GM23338 (cell line): ENCODE measurements at regions not wholly inside any gene's neighbourhood (a gene's known extent, or its start where the extent isn't known, plus 50 kb on each side); places are given as distances from the start of the nearest gene placed in this dataset.

Experiments used
- ATAC-seq: fragments of 200-7000 bp; cut with Tn5 transposase; 3 replicates; pipeline ENCODE4 v1.9.1; 2020
- DNase-seq: peaks from one replicate; pipeline ENCODE4 v3.0.0-alpha.2; 2015; ENCODE audit warnings: low spot score
- H2AFZ ChIP-seq: fragments of 200-600 bp; sonication (generic); 2 replicates; pipeline ENCODE4 v1.8.0; 2016; ENCODE audit warnings: antibody characterized with exemption, mild to moderate bottlenecking, moderate library complexity
- H3F3A ChIP-seq: fragments of 200-600 bp; sonication (generic); replicated peaks from 2 replicates; pipeline ENCODE4 v1.8.0; 2017; ENCODE audit warnings: antibody characterized with exemption, mixed run types, low read depth
- H3K27ac ChIP-seq: fragments of 200-600 bp; sonication (generic); 2 replicates; pipeline ENCODE4 v1.6.1; 2016; ENCODE audit warnings: low read depth
- H3K27me3 ChIP-seq: fragments of 200-600 bp; sonication (generic); 2 replicates; pipeline ENCODE4 v1.8.0; 2016; ENCODE audit warnings: mild to moderate bottlenecking, mixed run types, moderate library complexity; ENCODE audit not compliant: insufficient read depth
- H3K36me3 ChIP-seq: fragments of 200-600 bp; sonication (generic); 2 replicates; pipeline ENCODE4 v1.8.0; 2016; ENCODE audit warnings: mild to moderate bottlenecking; ENCODE audit not compliant: insufficient read depth
- H3K4me1 ChIP-seq: fragments of 200-600 bp; sonication (generic); 2 replicates; pipeline ENCODE4 v1.8.0; 2016; ENCODE audit warnings: mild to moderate bottlenecking, moderate library complexity; ENCODE audit not compliant: insufficient read depth
- H3K4me2 ChIP-seq: fragments of 200-600 bp; sonication (generic); 2 replicates; pipeline ENCODE4 v1.7.1; 2017; ENCODE audit warnings: mixed run types
- H3K4me3 ChIP-seq: fragments of 200-600 bp; sonication (generic); 2 replicates; pipeline ENCODE4 v1.6.1; 2016; ENCODE audit warnings: mixed run types
- H3K79me2 ChIP-seq: fragments of 200-600 bp; sonication (generic); replicated peaks from 2 replicates; pipeline ENCODE4 v1.8.0; 2017; ENCODE audit warnings: mild to moderate bottlenecking; ENCODE audit not compliant: insufficient read depth
- H3K9me2 ChIP-seq: fragments of 200-600 bp; sonication (generic); 2 replicates; pipeline ENCODE4 v1.8.0; 2017; ENCODE audit not compliant: insufficient read depth
- H4K20me1 ChIP-seq: fragments of 200-600 bp; sonication (generic); replicated peaks from 2 replicates; pipeline ENCODE4 v1.8.0; 2017; ENCODE audit warnings: mild to moderate bottlenecking; ENCODE audit not compliant: insufficient read depth
- H3K27ac Mint-ChIP-seq: 2 replicates; pipeline ENCODE4 v1.8.0; 2020; ENCODE audit warnings: inconsistent platforms, mild to moderate bottlenecking, moderate library complexity, mixed read lengths
- H3K27me3 Mint-ChIP-seq: 3 replicates; pipeline ENCODE4 v1.8.0; 2022; ENCODE audit warnings: low read depth, mild to moderate bottlenecking, moderate library complexity, mixed read lengths, inconsistent platforms; ENCODE audit not compliant: insufficient read depth, poor library complexity
- H3K36me3 Mint-ChIP-seq: 3 replicates; pipeline ENCODE4 v1.8.0; 2021; ENCODE audit warnings: low read depth, mild to moderate bottlenecking, inconsistent platforms, moderate library complexity, mixed read lengths
- H3K4me1 Mint-ChIP-seq: 3 replicates; pipeline ENCODE4 v1.8.0; 2020; ENCODE audit warnings: mild to moderate bottlenecking, inconsistent platforms, mixed read lengths
- H3K4me3 Mint-ChIP-seq: 3 replicates; pipeline ENCODE4 v1.8.0; 2021; ENCODE audit warnings: moderate library complexity, mild to moderate bottlenecking, inconsistent platforms, mixed read lengths
- H3K9me3 Mint-ChIP-seq: 3 replicates; pipeline ENCODE4 v1.8.0; 2020; ENCODE audit warnings: moderate library complexity, mild to moderate bottlenecking, inconsistent platforms, mixed read lengths
- CREB1 ChIP-seq: fragments of 250-450 bp; sonication (Bioruptor Pico); IDR thresholded peaks from 2 replicates; pipeline ENCODE4 v1.5.0; 2020; ENCODE audit warnings: low read depth, mild to moderate bottlenecking, moderate library complexity
- EZH2phosphoT487 ChIP-seq: fragments of 200-600 bp; sonication (generic); IDR thresholded peaks from one replicate; pipeline ENCODE4 v1.8.1; 2018; ENCODE audit warnings: antibody characterized with exemption; ENCODE audit not compliant: unreplicated experiment
- JUNB ChIP-seq: IDR thresholded peaks from one replicate; pipeline ENCODE4 v1.6.1; 2016; ENCODE audit warnings: antibody characterized with exemption; ENCODE audit not compliant: unreplicated experiment
- POLR2AphosphoS5 ChIP-seq: IDR thresholded peaks from 2 replicates; pipeline ENCODE4 v1.6.1; 2016; ENCODE audit warnings: antibody characterized with exemption, low read depth
- REST ChIP-seq: IDR thresholded peaks from one replicate; pipeline ENCODE4 v1.6.1; 2018; ENCODE audit warnings: antibody characterized with exemption; ENCODE audit not compliant: unreplicated experiment
- STAT1 ChIP-seq: IDR thresholded peaks from one replicate; pipeline ENCODE4 v1.6.1; 2016; ENCODE audit warnings: antibody characterized with exemption; ENCODE audit not compliant: unreplicated experiment
- ZNF114 ChIP-seq: fragments of 250-450 bp; sonication (Bioruptor Pico); IDR thresholded peaks from 2 replicates; pipeline ENCODE4 v1.5.0; 2020; ENCODE audit warnings: mild to moderate bottlenecking, moderate library complexity
- ZNF331 ChIP-seq: fragments of 250-450 bp; sonication (Bioruptor Pico); IDR thresholded peaks from 2 replicates; pipeline ENCODE4 v1.5.0; 2020; ENCODE audit warnings: low read depth, mild to moderate bottlenecking, moderate library complexity
- TF ChIP-seq, protein P1 (sequence below): IDR thresholded peaks from 2 replicates; pipeline ENCODE4 v1.6.1; 2016; ENCODE audit warnings: antibody characterized with exemption
- TF ChIP-seq, protein P2 (sequence below): fragments of 250-450 bp; sonication (Bioruptor Pico); IDR thresholded peaks from 2 replicates; pipeline ENCODE4 v1.5.0; 2020; ENCODE audit warnings: mild to moderate bottlenecking, moderate library complexity

- Histone ChIP-seq H4K20me1 (no peaks in the 10 kb centered on the region), H3K4me1 (peaks cover 4% of the 10 kb centered on the region; the same call in 1 of the 2 replicates), H3K27me3 (no peaks in the 10 kb centered on the region), H3K36me3 (no peaks in the 10 kb centered on the region), H3K79me2 (no peaks in the 10 kb centered on the region), H3K4me2 (0 out of 2 replicates have a peak overlapping the region, but pooled peaks have one; percentile 15), H3K27ac (no peak overlapping the region), H3F3A (no peaks in the 10 kb centered on the region), H2AFZ (peak overlapping the region; percentile 69; the same call in 1 of the 2 replicates), H3K9me2 (peaks cover 15% of the 10 kb centered on the region), H3K4me3 (no peak overlapping the region)
- Mint-ChIP-seq H3K9me3 (peaks cover 9% of the 10 kb centered on the region; the same call in 1 of the 3 replicates), H3K36me3 (no peaks in the 10 kb centered on the region), H3K4me3 (no peak overlapping the region), H3K4me1 (peaks cover 10% of the 10 kb centered on the region; the same call in 2 of the 3 replicates), H3K27ac (no peak overlapping the region), H3K27me3 (peaks cover 2% of the 10 kb centered on the region)
- ATAC-seq, result peak; percentile 90
- TF ChIP-seq POLR2AphosphoS5, result no peak
- TF ChIP-seq JUNB, result no peak
- peak; percentile 51 for DNase-seq
Measured at GRCh38 chr12:58087423-58088127, 146.2 kb downstream of the ATP23 start.

DNA sequence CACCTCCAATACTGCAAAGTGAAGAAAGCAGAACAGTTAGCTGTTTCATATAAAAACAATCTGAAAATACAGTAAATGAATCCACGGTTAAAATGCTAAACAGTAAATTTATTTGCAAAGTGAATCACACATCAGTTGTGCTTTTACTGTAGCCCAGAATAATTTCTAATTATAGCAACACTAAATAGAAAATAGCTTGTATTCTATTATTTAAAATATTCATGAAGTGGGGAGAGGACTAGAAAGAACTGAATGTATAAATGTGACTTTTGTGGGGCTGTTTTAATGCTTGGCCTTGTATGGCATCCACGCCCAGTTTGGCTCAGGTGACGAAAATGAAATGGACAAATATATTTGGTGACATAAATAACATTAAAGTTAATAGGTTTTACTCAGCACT is 148.2 kb downstream of the ATP23 start:
- Mint-ChIP-seq H3K27ac (no peak overlapping the region), H3K27me3 (peaks cover 2% of the 10 kb centered on the region), H3K36me3 (no peaks in the 10 kb centered on the region), H3K4me1 (peaks cover 10% of the 10 kb centered on the region; the same call in 2 of the 3 replicates), H3K9me3 (peaks cover 9% of the 10 kb centered on the region; the same call in 1 of the 3 replicates), H3K4me3 (no peak overlapping the region)
- Histone ChIP-seq H4K20me1 (no peaks in the 10 kb centered on the region), H3K9me2 (peaks cover 20% of the 10 kb centered on the region), H3K27me3 (no peaks in the 10 kb centered on the region), H3K79me2 (no peaks in the 10 kb centered on the region), H3K4me2 (no peak overlapping the region), H3K4me3 (no peak overlapping the region), H3F3A (no peaks in the 10 kb centered on the region), H3K36me3 (no peaks in the 10 kb centered on the region), H3K27ac (no peak overlapping the region), H3K4me1 (peaks cover 4% of the 10 kb centered on the region; the same call in 1 of the 2 replicates), H2AFZ (no peak overlapping the region)
- DNase-seq (no peak), ATAC-seq (no peak)
- TF ChIP-seq ZNF331, result no peak
- no peak for TF ChIP-seq REST
- TF ChIP-seq POLR2AphosphoS5, result no peak
- TF ChIP-seq ZNF114 (CRISPR knock-in tag), result no peak
- TF ChIP-seq, protein P1, sequence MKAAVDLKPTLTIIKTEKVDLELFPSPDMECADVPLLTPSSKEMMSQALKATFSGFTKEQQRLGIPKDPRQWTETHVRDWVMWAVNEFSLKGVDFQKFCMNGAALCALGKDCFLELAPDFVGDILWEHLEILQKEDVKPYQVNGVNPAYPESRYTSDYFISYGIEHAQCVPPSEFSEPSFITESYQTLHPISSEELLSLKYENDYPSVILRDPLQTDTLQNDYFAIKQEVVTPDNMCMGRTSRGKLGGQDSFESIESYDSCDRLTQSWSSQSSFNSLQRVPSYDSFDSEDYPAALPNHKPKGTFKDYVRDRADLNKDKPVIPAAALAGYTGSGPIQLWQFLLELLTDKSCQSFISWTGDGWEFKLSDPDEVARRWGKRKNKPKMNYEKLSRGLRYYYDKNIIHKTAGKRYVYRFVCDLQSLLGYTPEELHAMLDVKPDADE, result no peak
- no peak for TF ChIP-seq JUNB
- no peak for TF ChIP-seq EZH2phosphoT487
- TF ChIP-seq, protein P2, sequence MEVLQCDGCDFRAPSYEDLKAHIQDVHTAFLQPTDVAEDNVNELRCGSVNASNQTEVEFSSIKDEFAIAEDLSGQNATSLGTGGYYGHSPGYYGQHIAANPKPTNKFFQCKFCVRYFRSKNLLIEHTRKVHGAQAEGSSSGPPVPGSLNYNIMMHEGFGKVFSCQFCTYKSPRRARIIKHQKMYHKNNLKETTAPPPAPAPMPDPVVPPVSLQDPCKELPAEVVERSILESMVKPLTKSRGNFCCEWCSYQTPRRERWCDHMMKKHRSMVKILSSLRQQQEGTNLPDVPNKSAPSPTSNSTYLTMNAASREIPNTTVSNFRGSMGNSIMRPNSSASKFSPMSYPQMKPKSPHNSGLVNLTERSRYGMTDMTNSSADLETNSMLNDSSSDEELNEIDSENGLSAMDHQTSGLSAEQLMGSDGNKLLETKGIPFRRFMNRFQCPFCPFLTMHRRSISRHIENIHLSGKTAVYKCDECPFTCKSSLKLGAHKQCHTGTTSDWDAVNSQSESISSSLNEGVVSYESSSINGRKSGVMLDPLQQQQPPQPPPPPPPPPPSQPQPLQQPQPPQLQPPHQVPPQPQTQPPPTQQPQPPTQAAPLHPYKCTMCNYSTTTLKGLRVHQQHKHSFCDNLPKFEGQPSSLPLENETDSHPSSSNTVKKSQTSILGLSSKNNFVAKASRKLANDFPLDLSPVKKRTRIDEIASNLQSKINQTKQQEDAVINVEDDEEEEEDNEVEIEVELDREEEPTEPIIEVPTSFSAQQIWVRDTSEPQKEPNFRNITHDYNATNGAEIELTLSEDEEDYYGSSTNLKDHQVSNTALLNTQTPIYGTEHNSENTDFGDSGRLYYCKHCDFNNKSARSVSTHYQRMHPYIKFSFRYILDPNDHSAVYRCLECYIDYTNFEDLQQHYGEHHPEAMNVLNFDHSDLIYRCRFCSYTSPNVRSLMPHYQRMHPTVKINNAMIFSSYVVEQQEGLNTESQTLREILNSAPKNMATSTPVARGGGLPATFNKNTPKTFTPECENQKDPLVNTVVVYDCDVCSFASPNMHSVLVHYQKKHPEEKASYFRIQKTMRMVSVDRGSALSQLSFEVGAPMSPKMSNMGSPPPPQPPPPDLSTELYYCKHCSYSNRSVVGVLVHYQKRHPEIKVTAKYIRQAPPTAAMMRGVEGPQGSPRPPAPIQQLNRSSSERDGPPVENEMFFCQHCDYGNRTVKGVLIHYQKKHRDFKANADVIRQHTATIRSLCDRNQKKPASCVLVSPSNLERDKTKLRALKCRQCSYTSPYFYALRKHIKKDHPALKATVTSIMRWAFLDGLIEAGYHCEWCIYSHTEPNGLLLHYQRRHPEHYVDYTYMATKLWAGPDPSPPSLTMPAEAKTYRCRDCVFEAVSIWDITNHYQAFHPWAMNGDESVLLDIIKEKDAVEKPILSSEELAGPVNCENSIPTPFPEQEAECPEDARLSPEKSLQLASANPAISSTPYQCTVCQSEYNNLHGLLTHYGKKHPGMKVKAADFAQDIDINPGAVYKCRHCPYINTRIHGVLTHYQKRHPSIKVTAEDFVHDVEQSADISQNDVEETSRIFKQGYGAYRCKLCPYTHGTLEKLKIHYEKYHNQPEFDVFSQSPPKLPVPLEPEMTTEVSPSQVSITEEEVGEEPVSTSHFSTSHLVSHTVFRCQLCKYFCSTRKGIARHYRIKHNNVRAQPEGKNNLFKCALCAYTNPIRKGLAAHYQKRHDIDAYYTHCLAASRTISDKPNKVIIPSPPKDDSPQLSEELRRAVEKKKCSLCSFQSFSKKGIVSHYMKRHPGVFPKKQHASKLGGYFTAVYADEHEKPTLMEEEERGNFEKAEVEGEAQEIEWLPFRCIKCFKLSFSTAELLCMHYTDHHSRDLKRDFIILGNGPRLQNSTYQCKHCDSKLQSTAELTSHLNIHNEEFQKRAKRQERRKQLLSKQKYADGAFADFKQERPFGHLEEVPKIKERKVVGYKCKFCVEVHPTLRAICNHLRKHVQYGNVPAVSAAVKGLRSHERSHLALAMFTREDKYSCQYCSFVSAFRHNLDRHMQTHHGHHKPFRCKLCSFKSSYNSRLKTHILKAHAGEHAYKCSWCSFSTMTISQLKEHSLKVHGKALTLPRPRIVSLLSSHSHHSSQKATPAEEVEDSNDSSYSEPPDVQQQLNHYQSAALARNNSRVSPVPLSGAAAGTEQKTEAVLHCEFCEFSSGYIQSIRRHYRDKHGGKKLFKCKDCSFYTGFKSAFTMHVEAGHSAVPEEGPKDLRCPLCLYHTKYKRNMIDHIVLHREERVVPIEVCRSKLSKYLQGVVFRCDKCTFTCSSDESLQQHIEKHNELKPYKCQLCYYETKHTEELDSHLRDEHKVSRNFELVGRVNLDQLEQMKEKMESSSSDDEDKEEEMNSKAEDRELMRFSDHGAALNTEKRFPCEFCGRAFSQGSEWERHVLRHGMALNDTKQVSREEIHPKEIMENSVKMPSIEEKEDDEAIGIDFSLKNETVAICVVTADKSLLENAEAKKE (CRISPR knock-in tag), result no peak
- TF ChIP-seq STAT1, result no peak
- TF ChIP-seq CREB1 (CRISPR knock-in tag), result no peak
